Skin of body (tissue), 1 donor: ENCODE measurements at regions not wholly inside any gene's neighbourhood (a gene's known extent, or its start where the extent isn't known, plus 50 kb on each side); places are given as distances from the start of the nearest gene placed in this dataset.
"Not testable (repeated sequence)": the region's sequence is repeated elsewhere in the genome, so short reads cannot be mapped to it uniquely, and the experiment has no call there.

Source experiments
- DNase-seq: peaks from one replicate; lab custom pipeline; 2025; lab: John Stamatoyannopoulos, UW

DNA sequence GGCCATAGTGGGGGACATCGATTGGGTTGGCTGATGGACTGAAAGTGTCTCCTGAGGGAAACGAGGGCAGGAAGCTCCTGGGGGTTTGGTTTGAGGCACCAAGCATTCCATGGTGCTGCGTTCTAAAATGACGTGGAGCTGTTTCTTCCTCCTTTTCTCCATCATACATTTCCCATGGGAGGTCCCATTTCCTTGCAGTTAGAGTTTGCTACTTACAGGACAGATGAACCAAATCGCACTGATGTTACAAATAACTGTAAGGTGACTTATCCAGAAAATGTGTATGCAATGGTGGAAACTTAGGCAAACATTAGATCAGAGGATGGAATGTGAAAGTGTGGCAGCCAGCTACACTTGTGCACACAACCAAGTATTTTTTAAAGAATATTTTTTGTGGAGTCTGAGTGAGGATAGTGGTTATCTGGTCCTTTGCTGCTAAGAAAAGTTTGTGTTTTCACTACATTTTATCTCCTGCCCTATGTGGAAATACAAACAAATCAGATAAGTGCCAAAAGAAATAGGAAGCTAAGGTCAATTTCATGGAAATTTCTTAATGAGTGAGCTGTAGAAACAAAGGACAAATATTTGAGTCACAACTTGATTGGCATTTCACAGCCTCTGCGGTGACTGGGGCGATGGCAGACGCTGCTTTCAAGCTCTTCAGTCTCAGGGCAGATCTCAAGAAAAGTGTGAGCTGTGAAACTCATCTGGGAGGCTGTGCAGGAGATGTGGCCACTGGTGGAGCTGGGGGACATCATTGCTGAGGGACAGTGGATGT is 256.2 kb downstream of the TSN start:
- no peak for DNase-seq

DNA sequence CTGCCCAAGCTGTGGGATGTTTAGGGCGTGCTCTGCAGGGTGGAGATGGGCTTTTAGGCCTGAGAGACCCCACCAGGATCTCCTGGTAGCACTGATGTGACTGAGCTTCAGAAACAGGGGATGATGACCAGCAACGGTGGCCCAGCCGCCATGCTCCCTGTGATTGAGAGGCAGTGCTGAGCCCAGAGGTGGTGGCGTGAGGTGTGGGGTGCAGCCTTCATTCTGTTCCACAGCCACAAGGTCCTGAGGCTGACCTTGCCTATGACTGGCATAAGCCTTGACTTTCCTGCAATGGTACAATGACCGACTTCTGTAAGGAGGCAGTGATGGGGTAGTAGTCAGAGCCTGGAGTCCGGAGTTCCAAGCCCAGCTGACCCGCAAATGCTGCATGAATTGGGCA is 263.3 kb downstream of the TSN start:
- DNase-seq: no peak

DNA sequence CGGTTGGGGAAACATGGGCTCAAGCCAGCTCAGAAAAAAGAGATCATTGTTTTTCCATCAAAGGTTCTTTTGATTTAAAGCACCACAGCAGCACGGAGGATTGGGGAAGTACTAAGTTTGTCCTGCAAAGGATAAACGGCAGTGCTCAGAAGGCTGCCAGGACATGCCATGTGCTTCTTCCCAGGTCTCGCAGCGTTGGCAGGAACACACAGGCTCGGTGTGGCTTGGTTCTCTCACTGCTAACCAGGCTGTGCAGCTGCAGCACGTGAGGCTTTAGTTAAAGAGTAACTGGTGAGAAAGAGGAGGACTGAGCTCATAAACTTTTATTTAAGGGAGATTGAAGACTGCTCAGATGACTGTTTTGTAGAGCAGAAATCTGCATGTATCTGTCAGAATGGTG is 264.3 kb downstream of the TSN start:
- no peak for DNase-seq

GRCh38 chr2:122020377-122020776 is 264.9 kb downstream of the TSN start:
- DNase-seq: no peak

- DNase-seq: no peak
Measured at GRCh38 chr2:122021941-122022340, 266.5 kb downstream of the TSN start.

- DNase-seq: no peak
Measured at GRCh38 chr2:122022531-122022930, 267.1 kb downstream of the TSN start.

DNA sequence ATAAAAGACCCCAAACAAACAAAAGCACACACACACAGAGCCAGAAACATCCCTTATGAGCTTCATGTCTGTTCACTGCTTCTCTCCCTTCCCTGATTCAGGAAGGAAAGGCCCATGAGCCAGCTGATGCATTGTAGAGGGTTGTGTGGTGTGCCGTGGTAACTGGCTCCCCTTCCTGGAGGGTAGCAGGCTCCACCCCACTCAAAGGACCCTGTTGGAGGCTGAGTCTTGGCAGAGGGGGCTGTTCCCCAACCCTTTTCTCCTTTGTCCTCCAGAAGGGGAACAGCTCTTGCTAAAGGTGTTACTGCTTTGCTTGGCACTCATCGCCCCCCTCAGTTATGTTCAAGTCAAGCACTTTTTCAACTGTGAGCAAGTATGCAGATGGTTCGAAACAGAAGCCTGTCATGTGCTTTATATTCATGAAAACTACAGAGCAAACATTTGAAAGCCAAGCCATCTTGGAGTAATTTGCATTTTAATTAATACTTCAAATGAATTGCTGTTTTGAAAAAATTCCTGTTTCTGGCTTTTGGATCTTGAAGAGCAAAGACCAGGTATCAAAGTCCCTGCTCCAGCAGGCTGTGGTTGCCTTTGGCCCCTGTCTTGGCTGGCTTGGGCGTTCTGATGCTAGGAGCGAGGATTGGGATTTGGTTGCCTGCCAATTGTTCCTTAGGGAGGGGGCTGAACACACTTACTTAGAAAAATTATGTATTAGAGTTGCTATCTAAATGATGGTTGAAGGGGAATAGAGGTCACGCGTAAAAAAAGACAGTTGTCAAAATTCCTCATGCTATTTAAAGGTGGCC is 267.8 kb downstream of the TSN start:
- DNase-seq: no peak

- DNase-seq: no peak
Measured at GRCh38 chr2:122027510-122028217, 272.2 kb downstream of the TSN start.

DNA sequence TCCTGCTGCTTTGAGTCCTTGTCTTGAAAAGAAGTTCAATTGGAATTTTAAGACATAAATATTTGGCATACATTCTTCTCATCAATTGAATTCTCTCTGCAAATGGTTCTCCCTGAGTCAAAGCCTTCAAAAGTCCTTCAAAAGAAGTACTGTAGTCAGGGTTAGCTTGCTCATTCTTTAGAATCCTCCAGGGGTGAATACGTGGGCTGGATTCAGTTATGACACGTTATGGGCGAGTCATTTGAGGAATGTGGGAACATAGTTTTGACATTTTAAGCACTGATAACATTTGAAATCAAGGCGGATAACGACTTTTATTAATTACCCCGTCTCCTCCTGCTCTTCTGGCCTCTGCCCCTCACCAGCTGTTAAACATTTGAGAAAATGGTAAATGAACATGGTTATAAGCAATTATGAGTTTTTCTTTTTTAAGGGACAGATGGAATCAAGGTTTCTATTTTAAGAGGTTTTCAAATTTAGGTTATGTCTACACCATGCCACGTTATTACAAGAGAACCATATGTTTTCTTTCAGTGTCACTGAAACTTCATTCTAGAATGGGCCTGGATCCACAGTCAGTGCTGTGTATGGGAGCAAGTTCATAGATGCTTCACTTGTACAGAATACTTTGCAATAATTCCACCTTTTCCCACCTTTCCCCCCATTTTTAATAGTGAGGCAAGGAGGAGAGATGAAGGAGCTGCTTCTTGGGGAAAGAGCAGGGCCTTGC is 273.1 kb downstream of the TSN start:
- DNase-seq: no peak

- DNase-seq: no peak
Measured at GRCh38 chr2:122029456-122029855, 274.0 kb downstream of the TSN start.

DNA sequence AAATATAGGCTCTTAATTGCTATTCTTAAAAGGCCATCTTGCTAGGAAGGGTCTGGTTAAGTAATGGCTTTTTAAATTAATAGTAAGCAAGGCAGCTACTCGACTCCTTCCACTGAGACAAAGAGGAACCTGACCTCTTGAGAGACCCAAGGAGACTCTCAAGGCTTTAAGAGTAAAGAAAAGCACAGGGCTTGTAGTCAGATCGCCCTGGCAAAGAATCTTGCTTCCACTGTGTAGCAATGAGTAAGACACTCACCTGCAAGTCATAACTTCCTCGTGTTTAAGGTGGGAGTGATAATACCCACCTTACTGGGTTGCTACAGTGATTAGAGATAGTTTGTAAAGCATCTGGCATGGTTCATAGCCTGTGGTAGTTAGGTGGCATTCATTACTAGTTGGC is 274.5 kb downstream of the TSN start:
- no peak for DNase-seq

GRCh38 chr2:122031544-122032263 is 276.3 kb downstream of the TSN start:
- no peak for DNase-seq

- DNase-seq: no peak
Measured at GRCh38 chr2:122032264-122032645, 276.8 kb downstream of the TSN start.

DNA sequence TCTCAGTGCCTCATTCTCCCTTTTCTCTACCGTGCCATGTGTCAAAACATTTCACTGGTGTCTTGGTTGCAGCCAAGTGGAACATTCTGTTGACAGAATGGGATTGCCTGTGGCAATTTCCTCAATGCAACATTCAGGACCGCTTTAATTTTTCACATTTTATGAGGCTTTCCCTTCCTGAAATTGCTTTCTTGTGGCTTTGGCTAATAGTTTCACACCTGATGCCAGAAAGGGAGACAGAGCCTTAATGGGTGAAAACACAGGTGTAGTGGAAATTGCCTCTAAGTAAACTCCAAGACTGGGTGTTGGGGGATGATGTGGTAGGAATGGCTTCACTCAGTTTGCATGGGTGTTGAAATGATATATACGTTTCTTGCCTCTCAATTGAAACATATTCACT is 278.3 kb downstream of the TSN start:
- no peak for DNase-seq

DNA sequence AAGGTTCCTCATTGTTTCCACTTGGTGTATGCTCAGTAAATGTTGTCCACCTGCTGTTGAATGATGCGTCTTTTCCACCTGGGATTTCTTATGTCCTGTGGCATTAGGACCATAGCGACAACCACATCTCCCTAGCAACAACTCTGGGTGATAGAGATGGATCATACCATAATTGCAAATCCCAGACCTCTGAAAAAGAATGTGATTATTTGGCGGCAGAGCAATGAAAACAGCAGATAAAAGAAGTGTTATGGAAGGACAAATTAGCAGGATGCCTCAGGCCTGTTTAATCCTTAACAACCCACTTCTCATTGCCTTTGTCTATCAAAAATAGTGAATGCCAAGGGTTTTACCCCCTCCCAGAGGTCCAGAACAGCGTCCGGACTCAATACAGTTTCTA is 278.9 kb downstream of the TSN start:
- DNase-seq: no peak

GRCh38 chr2:122034777-122035176 is 279.3 kb downstream of the TSN start:
- DNase-seq: no peak

DNA sequence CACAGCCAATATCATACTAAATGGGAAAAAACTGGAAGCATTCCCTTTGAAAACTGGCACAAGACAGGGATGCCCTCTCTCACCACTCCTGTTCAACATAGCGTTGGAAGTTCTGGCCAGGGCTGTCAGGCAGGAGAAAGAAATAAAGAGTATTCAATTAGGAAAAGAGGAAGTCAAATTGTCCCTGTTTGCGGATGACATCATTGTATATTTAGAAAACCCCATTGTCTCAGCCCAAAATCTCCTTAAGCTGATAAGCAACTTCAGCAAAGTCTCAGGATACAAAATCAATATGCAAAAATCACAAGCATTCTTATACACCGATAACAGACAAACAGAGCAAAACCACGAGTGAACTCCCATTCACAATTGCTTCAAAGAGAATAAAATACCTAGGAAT is 283.4 kb downstream of the TSN start:
- not testable (repeated sequence) for DNase-seq

GRCh38 chr2:122041455-122041854 is 286.0 kb downstream of the TSN start:
- DNase-seq: no peak

GRCh38 chr2:122051659-122052058 is 296.2 kb downstream of the TSN start:
- DNase-seq: not testable (repeated sequence)

GRCh38 chr2:122055521-122055931 is 300.1 kb downstream of the TSN start:
- DNase-seq: no peak

DNA sequence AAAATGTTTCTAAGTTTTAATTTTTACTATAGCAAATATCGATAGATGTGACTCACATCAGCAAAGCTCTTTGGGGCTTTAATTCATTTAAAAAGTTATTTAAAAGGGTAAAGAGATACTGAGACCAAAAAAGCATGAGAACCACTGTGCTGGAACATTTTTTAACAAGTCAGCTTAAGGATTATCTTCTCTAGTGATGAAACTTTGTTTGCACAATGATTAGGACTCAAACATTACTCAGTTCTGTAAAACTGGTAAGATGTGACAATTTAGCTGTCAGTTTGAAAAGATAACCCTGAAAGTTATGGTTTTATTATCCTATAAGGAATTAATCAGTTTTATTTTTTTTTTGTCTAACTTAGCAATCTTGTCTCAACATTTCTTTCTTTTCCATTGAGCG is 301.4 kb downstream of the TSN start:
- no peak for DNase-seq
